Glutamatergic neuron (in vitro differentiated cells): ENCODE measurements at regions not wholly inside any gene's neighbourhood (a gene's known extent, or its start where the extent isn't known, plus 50 kb on each side); places are given as distances from the start of the nearest gene placed in this dataset.
"Not testable (repeated sequence)": the region's sequence is repeated elsewhere in the genome, so short reads cannot be mapped to it uniquely, and the experiment has no call there.

Source experiments
- DNase-seq: peaks from one replicate; pipeline ENCODE4 v3.0.0; 2022
- H3K27ac Mint-ChIP-seq: one replicate; pipeline ENCODE4 v1.8.0; 2020; ENCODE audit warnings: mild to moderate bottlenecking, mixed read lengths, inconsistent platforms; ENCODE audit not compliant: unreplicated experiment
- H3K27me3 Mint-ChIP-seq: one replicate; pipeline ENCODE4 v1.8.0; 2020; ENCODE audit warnings: mild to moderate bottlenecking, moderate library complexity, mixed read lengths, inconsistent platforms; ENCODE audit not compliant: unreplicated experiment
- H3K36me3 Mint-ChIP-seq: one replicate; pipeline ENCODE4 v1.8.0; 2020; ENCODE audit warnings: mild to moderate bottlenecking, mixed read lengths, inconsistent platforms; ENCODE audit not compliant: unreplicated experiment
- H3K4me1 Mint-ChIP-seq: one replicate; pipeline ENCODE4 v1.8.0; 2020; ENCODE audit warnings: mild to moderate bottlenecking, low read depth, mixed read lengths, inconsistent platforms; ENCODE audit not compliant: unreplicated experiment
- H3K4me3 Mint-ChIP-seq: one replicate; pipeline ENCODE4 v1.8.0; 2020; ENCODE audit warnings: mild to moderate bottlenecking, mixed read lengths, inconsistent platforms; ENCODE audit not compliant: unreplicated experiment
- H3K9me3 Mint-ChIP-seq: one replicate; pipeline ENCODE4 v1.8.0; 2020; ENCODE audit warnings: mild to moderate bottlenecking, moderate library complexity, mixed read lengths, inconsistent platforms; ENCODE audit not compliant: unreplicated experiment
- TF ChIP-seq, protein P1 (sequence below): fragments of 200-600 bp; sonication (generic); IDR thresholded peaks from one replicate; pipeline ENCODE4 v1.5.0; 2021; ENCODE audit not compliant: partially characterized antibody, unreplicated experiment

DNA sequence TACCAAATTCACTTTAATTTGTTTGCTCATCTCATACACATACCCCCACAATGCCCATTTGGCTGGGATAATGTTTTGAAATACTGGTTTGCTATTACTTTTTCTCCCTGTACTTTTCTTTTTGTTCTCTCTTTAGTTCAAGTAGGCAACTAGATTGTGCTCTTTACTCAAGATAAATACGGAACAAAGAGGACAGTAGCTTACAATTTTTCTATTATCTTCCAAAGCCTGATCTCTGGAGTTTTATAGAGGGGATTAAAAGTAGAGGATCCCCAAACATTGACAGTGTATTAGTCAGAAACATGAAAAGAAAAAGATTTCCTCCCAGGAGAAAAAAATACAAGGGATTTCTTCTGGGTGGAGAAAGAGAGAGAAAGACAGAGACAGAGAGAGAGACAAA lies 102.1 kb upstream of the FSCB start:
- H3K27ac Mint-ChIP-seq = no peak overlapping the region
- TF ChIP-seq, protein P1, sequence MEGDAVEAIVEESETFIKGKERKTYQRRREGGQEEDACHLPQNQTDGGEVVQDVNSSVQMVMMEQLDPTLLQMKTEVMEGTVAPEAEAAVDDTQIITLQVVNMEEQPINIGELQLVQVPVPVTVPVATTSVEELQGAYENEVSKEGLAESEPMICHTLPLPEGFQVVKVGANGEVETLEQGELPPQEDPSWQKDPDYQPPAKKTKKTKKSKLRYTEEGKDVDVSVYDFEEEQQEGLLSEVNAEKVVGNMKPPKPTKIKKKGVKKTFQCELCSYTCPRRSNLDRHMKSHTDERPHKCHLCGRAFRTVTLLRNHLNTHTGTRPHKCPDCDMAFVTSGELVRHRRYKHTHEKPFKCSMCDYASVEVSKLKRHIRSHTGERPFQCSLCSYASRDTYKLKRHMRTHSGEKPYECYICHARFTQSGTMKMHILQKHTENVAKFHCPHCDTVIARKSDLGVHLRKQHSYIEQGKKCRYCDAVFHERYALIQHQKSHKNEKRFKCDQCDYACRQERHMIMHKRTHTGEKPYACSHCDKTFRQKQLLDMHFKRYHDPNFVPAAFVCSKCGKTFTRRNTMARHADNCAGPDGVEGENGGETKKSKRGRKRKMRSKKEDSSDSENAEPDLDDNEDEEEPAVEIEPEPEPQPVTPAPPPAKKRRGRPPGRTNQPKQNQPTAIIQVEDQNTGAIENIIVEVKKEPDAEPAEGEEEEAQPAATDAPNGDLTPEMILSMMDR = no peak

DNA sequence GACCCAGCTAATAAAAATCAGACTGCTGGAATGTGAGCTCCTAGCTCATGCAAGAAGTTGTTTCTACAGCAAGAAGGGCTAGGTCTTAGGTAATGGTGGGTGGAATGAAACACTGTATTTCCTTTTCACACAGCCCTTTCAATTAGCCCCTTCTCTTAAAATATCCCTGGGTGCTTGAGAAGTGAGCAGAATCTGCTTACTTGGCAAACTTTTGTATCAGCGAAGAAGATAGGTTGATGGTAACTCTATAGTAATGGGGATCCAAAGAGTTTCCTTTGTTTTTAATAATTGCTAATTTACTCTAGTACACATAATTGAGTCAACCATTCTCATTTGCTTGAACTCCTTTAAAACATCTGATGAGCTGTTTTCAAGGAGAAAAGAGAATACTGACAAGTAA lies 100.6 kb upstream of the FSCB start:
- H3K27ac Mint-ChIP-seq = no peak overlapping the region
- peaks cover 2% of the 10 kb centered on the region for H3K4me1 Mint-ChIP-seq
- TF ChIP-seq, protein P1 = no peak
- no peaks in the 10 kb centered on the region for H3K9me3 Mint-ChIP-seq
- H3K27me3 Mint-ChIP-seq = no peaks in the 10 kb centered on the region
- H3K4me3 Mint-ChIP-seq = no peak overlapping the region
- no peak for DNase-seq
- H3K36me3 Mint-ChIP-seq = no peaks in the 10 kb centered on the region

More for the DNA sequence above, 102.1 kb upstream of the FSCB start:
- Mint-ChIP-seq H3K4me1 (no peaks in the 10 kb centered on the region), H3K9me3 (no peaks in the 10 kb centered on the region), H3K4me3 (no peak overlapping the region), H3K36me3 (no peaks in the 10 kb centered on the region), H3K27me3 (no peaks in the 10 kb centered on the region)
- no peak for DNase-seq

DNA sequence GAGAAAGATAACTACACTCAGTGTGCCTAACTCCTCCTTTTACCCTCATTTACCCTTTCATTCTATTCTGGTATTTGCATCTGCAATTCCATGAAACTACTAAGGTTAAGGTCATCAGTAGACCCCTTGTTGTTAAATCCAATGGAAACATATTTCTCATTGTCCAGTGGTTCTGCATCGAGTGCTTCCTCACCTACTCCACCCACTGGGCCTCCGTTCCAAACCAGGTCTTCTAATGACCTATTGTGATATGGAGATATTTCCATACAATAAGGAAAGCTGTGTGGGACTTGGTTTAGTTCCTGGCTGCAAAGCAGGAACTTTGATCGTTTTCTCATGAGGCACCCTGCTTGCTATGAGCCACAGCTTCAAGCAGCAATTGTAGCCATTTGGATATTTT lies 99.5 kb upstream of the FSCB start:
- Mint-ChIP-seq H3K4me3 (no peak overlapping the region), H3K27ac (no peak overlapping the region), H3K27me3 (no peaks in the 10 kb centered on the region), H3K36me3 (no peaks in the 10 kb centered on the region), H3K4me1 (peaks cover 4% of the 10 kb centered on the region), H3K9me3 (peaks cover 2% of the 10 kb centered on the region)
- TF ChIP-seq, protein P1 = no peak
- no peak for DNase-seq

DNA sequence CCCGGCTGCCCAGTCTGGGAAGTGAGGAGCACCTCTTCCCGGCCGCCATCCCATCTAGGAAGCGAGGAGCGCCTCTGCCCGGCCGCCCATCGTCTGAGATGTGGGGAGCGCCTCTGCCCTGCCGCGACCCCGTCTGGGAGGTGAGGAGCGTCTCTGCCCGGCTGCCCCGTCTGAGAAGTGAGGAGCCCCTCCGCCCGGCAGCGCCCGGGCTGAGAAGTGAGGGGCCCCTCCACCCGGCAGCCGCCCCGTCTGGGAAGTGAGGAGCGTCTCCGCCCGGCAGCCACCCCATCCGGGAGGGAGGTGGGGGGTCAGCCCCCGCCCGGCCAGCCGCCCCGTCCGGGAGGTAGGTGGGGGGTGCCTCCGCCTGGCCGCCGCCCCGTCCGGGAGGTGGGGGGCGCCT lies 94.2 kb upstream of the FSCB start:
- not testable (repeated sequence) for H3K27ac Mint-ChIP-seq, H3K27me3 Mint-ChIP-seq, H3K4me3 Mint-ChIP-seq, H3K9me3 Mint-ChIP-seq, H3K36me3 Mint-ChIP-seq, H3K4me1 Mint-ChIP-seq
- peak; percentile 15 for DNase-seq

DNA sequence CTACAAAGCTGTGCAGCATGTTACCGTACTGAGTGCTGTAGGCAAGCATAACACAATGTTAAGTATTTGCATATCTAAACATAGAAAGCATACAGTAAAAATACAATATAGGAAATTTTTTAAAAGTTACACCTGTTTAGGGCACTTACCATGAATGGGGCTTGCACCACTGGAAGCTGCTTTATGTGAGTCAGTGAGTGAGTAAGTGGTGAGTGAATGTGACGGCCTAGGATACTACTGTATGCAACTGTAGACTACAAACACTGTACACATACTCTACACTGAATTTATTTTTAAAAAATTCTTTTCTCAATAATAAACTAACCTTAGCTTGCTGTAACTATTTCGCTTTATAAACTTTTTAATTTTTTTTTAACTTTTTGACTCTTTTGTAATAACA lies 82.1 kb upstream of the FSCB start:
- Mint-ChIP-seq H3K36me3 (no peaks in the 10 kb centered on the region), H3K4me3 (no peak overlapping the region), H3K9me3 (no peaks in the 10 kb centered on the region), H3K4me1 (no peaks in the 10 kb centered on the region), H3K27me3 (no peaks in the 10 kb centered on the region), H3K27ac (no peak overlapping the region)
- no peak for DNase-seq
- TF ChIP-seq, protein P1 = no peak

DNA sequence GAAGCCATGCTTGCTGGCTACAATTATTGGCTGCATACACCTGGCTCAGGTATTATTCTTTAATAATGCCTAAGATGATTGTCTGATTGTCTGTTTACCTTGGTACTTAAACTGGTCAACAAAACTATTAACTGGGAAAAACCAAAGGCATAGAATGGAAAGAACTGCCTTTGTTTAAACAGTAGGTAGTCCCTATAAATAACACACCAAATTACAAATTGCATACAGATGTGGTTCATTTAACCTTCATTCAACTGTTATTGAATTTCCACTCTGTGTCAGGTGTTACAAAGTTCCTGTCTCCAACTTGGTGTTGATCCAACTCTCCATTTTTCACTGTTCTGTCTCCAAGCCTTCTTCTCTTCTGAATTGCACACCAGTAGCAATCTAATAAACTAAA lies 79.8 kb upstream of the FSCB start:
- H3K27me3 Mint-ChIP-seq = no peaks in the 10 kb centered on the region
- no peaks in the 10 kb centered on the region for H3K36me3 Mint-ChIP-seq
- TF ChIP-seq, protein P1 = no peak
- no peak overlapping the region for H3K4me3 Mint-ChIP-seq
- H3K27ac Mint-ChIP-seq = no peak overlapping the region
- no peak for DNase-seq
- no peaks in the 10 kb centered on the region for H3K4me1 Mint-ChIP-seq
- peaks cover 4% of the 10 kb centered on the region for H3K9me3 Mint-ChIP-seq
